Liver (tissue), 8 donors: ENCODE measurements at regions not wholly inside any gene's neighbourhood (a gene's known extent, or its start where the extent isn't known, plus 50 kb on each side); places are given as distances from the start of the nearest gene placed in this dataset.
A peak's percentile ranks its signal among the peaks of the same experiment; 100 is the strongest.

Experiments
- DNase-seq: peaks from one replicate; pipeline ENCODE4 v3.0.0-alpha.2; 2017; ENCODE audit warnings: low spot score
- H3K27ac ChIP-seq, 2 donors: one replicate each; pipeline ENCODE4 v1.7.0; 2013; ENCODE audit warnings: inconsistent platforms in 2 of 2, low read length in 2 of 2, control low read depth in 1 of 2, low read depth in 1 of 2, mild to moderate bottlenecking in 1 of 2
- H3K27me3 ChIP-seq, 4 donors: one replicate each; pipeline versions ENCODE4 v1.6.1 to v1.7.0; 2013; ENCODE audit warnings: low read length in 3 of 4, inconsistent platforms in 1 of 4, mild to moderate bottlenecking in 1 of 4, moderate library complexity in 1 of 4; ENCODE audit not compliant: control insufficient read depth in 4 of 4, insufficient read depth in 4 of 4
- H3K36me3 ChIP-seq, 4 donors: one replicate each; pipeline versions ENCODE4 v1.6.1 to v1.7.0; 2013; ENCODE audit warnings: low read length in 3 of 4, mild to moderate bottlenecking in 3 of 4, low read depth in 1 of 4, moderate library complexity in 1 of 4; ENCODE audit not compliant: control insufficient read depth in 4 of 4, insufficient read depth in 3 of 4
- H3K4me1 ChIP-seq, 4 donors: one replicate each; pipeline versions ENCODE4 v1.6.1 to v1.7.0; 2013; ENCODE audit warnings: low read length in 3 of 4, mild to moderate bottlenecking in 3 of 4, moderate library complexity in 1 of 4; ENCODE audit not compliant: control insufficient read depth in 4 of 4, insufficient read depth in 4 of 4
- H3K4me3 ChIP-seq, 3 donors: one replicate each; pipeline versions ENCODE4 v1.6.1 to v1.7.0; 2013; ENCODE audit warnings: low read length in 3 of 3, control low read depth in 1 of 3, low read depth in 1 of 3, mild to moderate bottlenecking in 1 of 3
- H3K9ac ChIP-seq, 2 donors: one replicate each; pipeline ENCODE4 v1.7.0; 2013; ENCODE audit warnings: low read length in 2 of 2, mild to moderate bottlenecking in 2 of 2, moderate library complexity in 2 of 2, control low read depth in 1 of 2, low read depth in 1 of 2
- H3K9me3 ChIP-seq, 4 donors: one replicate each; pipeline versions ENCODE4 v1.6.1 to v1.7.0; 2013; ENCODE audit warnings: low read length in 3 of 4; ENCODE audit not compliant: control insufficient read depth in 4 of 4
- ATF3 ChIP-seq: IDR thresholded peaks from 2 replicates; pipeline ENCODE4 v1.6.1; 2016; ENCODE audit warnings: antibody characterized with exemption
- EGR1 ChIP-seq, 2 donors: IDR thresholded peaks; 2 replicates each; pipeline ENCODE4 v1.6.1; 2016 to 2018; ENCODE audit warnings: antibody characterized with exemption in 2 of 2, low read depth in 2 of 2
- FOXA1 ChIP-seq: IDR thresholded peaks from 2 replicates; pipeline ENCODE4 v1.6.1; 2016; ENCODE audit warnings: antibody characterized with exemption
- GABPA ChIP-seq, 2 donors: IDR thresholded peaks in 1 of 2; conservative IDR thresholded peaks in 1 of 2; 2 replicates each; pipeline ENCODE4 v1.6.1; 2016; ENCODE audit warnings: antibody characterized with exemption in 2 of 2, mild to moderate bottlenecking in 1 of 2, moderate library complexity in 1 of 2
- HNF4A ChIP-seq, 2 donors: conservative IDR thresholded peaks; 2 replicates each; pipeline ENCODE4 v1.6.1; 2016; ENCODE audit warnings: antibody characterized with exemption in 2 of 2, mild to moderate bottlenecking in 2 of 2
- HNF4G ChIP-seq: IDR thresholded peaks from 2 replicates; pipeline ENCODE4 v1.6.1; 2016; ENCODE audit warnings: antibody characterized with exemption
- JUND ChIP-seq, 2 donors: IDR thresholded peaks; 2 replicates each; pipeline ENCODE4 v1.6.1; 2016; ENCODE audit warnings: antibody characterized with exemption in 2 of 2
- NR2F2 ChIP-seq: IDR thresholded peaks from 2 replicates; pipeline ENCODE4 v1.6.1; 2016; ENCODE audit warnings: antibody characterized with exemption
- RAD21 ChIP-seq, 2 donors: IDR thresholded peaks; 2 replicates each; pipeline ENCODE4 v1.6.1; 2016; ENCODE audit warnings: antibody characterized with exemption in 2 of 2, mild to moderate bottlenecking in 2 of 2
- REST ChIP-seq: IDR thresholded peaks from 2 replicates; pipeline ENCODE4 v1.6.1; 2016; ENCODE audit warnings: antibody characterized with exemption, mild to moderate bottlenecking
- RXRA ChIP-seq, 2 donors: IDR thresholded peaks; 2 replicates each; pipeline ENCODE4 v1.6.1; 2017 to 2018; ENCODE audit warnings: antibody characterized with exemption in 2 of 2, mild to moderate bottlenecking in 1 of 2
- YY1 ChIP-seq: IDR thresholded peaks from 2 replicates; pipeline ENCODE4 v1.6.1; 2016; ENCODE audit warnings: antibody characterized with exemption, mild to moderate bottlenecking
- WGBS: extraction: QIAGEN DNeasy Blood & Tissue Kit; methylation state at CpG from one replicate; pipeline ENCODE4 v1.1.7; 2013; 5-methylcytosine and 5-hydroxymethylcytosine counted together
- TF ChIP-seq, protein P1 (sequence below): fragments of 150-350 bp; IDR thresholded peaks from 2 replicates; pipeline ENCODE4 v1.5.1; 2017; ENCODE audit warnings: improper control_type of control experiment, low read depth, low read length; ENCODE audit not compliant: missing input control
- TF ChIP-seq, protein P2 (sequence below): IDR thresholded peaks from 2 replicates; pipeline ENCODE4 v1.6.1; 2016; ENCODE audit warnings: antibody characterized with exemption
- TF ChIP-seq, protein P3 (sequence below): IDR thresholded peaks from 2 replicates; pipeline ENCODE4 v1.6.1; 2016; ENCODE audit warnings: antibody characterized with exemption
- donor health status: healthy.
- donor health status: healthy.
- donor health status: healthy.
- donor health status: healthy.
- donor health status: healthy.

DNA sequence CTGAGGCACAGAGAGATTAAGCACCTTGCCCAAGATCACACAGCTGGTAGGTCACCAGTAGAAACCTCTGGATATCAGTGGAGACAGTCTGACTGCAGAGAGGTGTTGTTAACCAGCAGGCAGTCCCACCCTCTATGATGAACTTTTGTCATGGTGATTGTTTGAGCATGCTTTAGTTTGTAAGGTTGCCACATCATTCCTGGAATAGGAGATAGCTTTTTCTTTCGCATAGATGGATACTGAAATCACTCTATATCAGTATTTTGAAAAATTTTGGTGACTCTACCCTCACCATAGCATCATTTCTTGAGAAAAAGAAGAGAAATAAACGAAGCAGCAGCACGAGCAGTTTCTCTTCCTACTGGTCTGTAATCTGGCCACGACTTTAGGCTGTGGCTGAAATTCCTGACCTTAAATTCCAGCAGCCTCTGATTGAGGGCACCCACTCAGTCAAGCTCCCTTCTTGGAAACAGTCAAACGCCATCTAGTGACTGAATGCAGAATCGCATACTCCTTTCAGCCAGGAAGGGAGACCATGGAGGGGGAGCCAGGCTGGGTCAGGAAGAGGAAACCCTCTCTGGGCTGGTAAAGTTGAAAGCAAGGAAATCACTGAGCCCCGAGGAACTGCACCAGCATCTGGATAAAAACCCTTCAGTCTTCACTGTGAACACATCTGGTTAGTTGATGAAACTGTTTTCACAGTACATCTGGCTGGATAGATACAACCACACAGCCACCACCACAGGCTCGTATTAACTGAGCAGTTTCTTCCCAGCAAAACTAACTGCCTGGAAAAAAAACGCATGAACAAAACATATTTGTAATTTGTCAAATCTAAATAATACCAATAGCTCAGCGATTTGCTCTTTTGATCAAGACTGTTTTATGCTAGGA, 108.5 kb upstream of the XYLT1 start:
- peaks cover 0 to 4% (median 0%) of the 10 kb centered on the region in 4 donors for H3K9me3 ChIP-seq
- no peak overlapping the region for H3K9ac ChIP-seq
- no peaks in the 10 kb centered on the region for H3K27me3 ChIP-seq
- TF ChIP-seq NR2F2: peak; percentile 69
- TF ChIP-seq, protein P1, sequence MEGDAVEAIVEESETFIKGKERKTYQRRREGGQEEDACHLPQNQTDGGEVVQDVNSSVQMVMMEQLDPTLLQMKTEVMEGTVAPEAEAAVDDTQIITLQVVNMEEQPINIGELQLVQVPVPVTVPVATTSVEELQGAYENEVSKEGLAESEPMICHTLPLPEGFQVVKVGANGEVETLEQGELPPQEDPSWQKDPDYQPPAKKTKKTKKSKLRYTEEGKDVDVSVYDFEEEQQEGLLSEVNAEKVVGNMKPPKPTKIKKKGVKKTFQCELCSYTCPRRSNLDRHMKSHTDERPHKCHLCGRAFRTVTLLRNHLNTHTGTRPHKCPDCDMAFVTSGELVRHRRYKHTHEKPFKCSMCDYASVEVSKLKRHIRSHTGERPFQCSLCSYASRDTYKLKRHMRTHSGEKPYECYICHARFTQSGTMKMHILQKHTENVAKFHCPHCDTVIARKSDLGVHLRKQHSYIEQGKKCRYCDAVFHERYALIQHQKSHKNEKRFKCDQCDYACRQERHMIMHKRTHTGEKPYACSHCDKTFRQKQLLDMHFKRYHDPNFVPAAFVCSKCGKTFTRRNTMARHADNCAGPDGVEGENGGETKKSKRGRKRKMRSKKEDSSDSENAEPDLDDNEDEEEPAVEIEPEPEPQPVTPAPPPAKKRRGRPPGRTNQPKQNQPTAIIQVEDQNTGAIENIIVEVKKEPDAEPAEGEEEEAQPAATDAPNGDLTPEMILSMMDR: peak; percentile 87
- no peak for TF ChIP-seq HNF4A (conservative IDR thresholded peaks at IDR 0.05)
- TF ChIP-seq HNF4G: no peak
- no peak for TF ChIP-seq JUND (IDR thresholded peaks at IDR 0.05)
- TF ChIP-seq, protein P2, sequence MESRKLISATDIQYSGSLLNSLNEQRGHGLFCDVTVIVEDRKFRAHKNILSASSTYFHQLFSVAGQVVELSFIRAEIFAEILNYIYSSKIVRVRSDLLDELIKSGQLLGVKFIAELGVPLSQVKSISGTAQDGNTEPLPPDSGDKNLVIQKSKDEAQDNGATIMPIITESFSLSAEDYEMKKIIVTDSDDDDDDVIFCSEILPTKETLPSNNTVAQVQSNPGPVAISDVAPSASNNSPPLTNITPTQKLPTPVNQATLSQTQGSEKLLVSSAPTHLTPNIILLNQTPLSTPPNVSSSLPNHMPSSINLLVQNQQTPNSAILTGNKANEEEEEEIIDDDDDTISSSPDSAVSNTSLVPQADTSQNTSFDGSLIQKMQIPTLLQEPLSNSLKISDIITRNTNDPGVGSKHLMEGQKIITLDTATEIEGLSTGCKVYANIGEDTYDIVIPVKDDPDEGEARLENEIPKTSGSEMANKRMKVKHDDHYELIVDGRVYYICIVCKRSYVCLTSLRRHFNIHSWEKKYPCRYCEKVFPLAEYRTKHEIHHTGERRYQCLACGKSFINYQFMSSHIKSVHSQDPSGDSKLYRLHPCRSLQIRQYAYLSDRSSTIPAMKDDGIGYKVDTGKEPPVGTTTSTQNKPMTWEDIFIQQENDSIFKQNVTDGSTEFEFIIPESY: no peak
- TF ChIP-seq RAD21 (IDR thresholded peaks at IDR 0.05): peak; percentile 79 to 85
- TF ChIP-seq REST: peak; percentile 25
- TF ChIP-seq EGR1 (IDR thresholded peaks at IDR 0.05; ENCODE audit: low read depth in 2 of 2): no peak
- TF ChIP-seq, protein P3, sequence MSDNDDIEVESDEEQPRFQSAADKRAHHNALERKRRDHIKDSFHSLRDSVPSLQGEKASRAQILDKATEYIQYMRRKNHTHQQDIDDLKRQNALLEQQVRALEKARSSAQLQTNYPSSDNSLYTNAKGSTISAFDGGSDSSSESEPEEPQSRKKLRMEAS: no peak
- TF ChIP-seq FOXA1: no peak
- H3K4me1 ChIP-seq: no peaks in the 10 kb centered on the region
- 17% methylated on average over 10 of the region's 10 CpGs for WGBS
- H3K27ac ChIP-seq: no peak overlapping the region
- peak; percentile 53 for DNase-seq
- H3K36me3 ChIP-seq: no peaks in the 10 kb centered on the region
- no peak overlapping the region for H3K4me3 ChIP-seq

DNA sequence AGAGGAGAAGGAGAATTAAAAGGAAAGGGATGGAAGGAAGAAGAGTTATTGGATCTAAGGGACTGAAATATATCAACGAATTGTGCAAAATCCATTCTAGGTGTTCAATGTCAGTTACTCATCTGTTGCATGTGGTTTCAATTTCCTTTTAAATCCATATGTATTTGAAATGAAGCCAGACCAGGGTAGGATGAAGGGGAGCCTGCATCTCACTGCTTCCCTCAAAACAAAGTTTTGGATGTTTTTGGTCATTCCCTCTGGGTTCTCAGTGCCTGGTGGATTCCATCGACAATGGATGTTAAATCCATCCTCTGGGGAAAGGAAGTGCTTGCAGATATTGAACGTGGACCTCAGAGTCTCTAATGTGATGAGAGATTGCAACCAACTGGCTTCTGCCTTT, 103.5 kb upstream of the XYLT1 start:
- Histone ChIP-seq H3K9ac (no peak overlapping the region), H3K9me3 (no peaks in the 10 kb centered on the region), H3K27me3 (peaks cover 0 to 9% (median under 1%) of the 10 kb centered on the region in 4 donors), H3K27ac (no peak overlapping the region), H3K4me1 (no peaks in the 10 kb centered on the region), H3K4me3 (no peak overlapping the region), H3K36me3 (no peaks in the 10 kb centered on the region)
- DNase-seq: no peak
- 68% methylated on average over 3 of the region's 3 CpGs for WGBS
- TF ChIP-seq NR2F2 (no peak), YY1 (no peak), HNF4G (no peak), GABPA (IDR thresholded peaks at IDR 0.05 in 1 of 2, conservative IDR thresholded peaks at IDR 0.05 in 1 of 2) (no peak), ATF3 (no peak), RXRA (IDR thresholded peaks at IDR 0.05) (no peak)
- TF ChIP-seq, protein P1: no peak
- TF ChIP-seq, protein P2: no peak
- TF ChIP-seq, protein P3: no peak
